Caco-2 (cell line): ENCODE measurements at regions not wholly inside any gene's neighbourhood (a gene's known extent, or its start where the extent isn't known, plus 50 kb on each side); places are given as distances from the start of the nearest gene placed in this dataset.

Experiments used
- BruUV-seq: library from RNA; stranded (reverse); fragments of 400-500 nt; replicated peaks from 2 replicates; lab custom pipeline; 2021; lab: Mats Ljungman, UMichigan
- CTCF ChIA-PET: fragments of 300-600 bp; sonication (Branson Sonifier 250); formaldehyde crosslinking; loops from one replicate; lab custom pipeline; 2022; ENCODE audit warnings: antibody characterized with exemption; lab: Charles Lee
- POLR2A ChIA-PET: fragments of 300-600 bp; sonication (Branson Sonifier 250); formaldehyde crosslinking; loops from one replicate; lab custom pipeline; 2022; ENCODE audit warnings: antibody characterized with exemption; lab: Charles Lee
- DNase-seq, 2 experiments: peaks; one replicate each; pipeline versions ENCODE4 v3.0.0 to v3.0.0-alpha.2; 2020 to 2022
- H3K27me3 ChIP-seq: replicated peaks from 2 replicates; pipeline ENCODE4 v1.6.0; 2011; ENCODE audit warnings: low read length; ENCODE audit not compliant: control insufficient read depth, insufficient read depth
- H3K36me3 ChIP-seq: 2 replicates; pipeline ENCODE4 v1.5.1; 2011; ENCODE audit warnings: low read length; ENCODE audit not compliant: control insufficient read depth, insufficient read depth
- H3K4me1 ChIP-seq: fragments of 250-450 bp; sonication (Bioruptor Pico); 2 replicates; pipeline ENCODE4 v1.5.1; 2020; ENCODE audit warnings: mild to moderate bottlenecking
- H3K4me3 ChIP-seq: 2 replicates; pipeline ENCODE4 v1.5.1; 2011; ENCODE audit warnings: low read depth, mild to moderate bottlenecking, control low read depth, low read length
- H3K9me3 ChIP-seq: fragments of 250-450 bp; sonication (Bioruptor Pico); 2 replicates; pipeline ENCODE4 v1.5.1; 2020; ENCODE audit warnings: mild to moderate bottlenecking, moderate library complexity
- H3K27ac Mint-ChIP-seq: one replicate; pipeline ENCODE4 v1.8.0; 2022; ENCODE audit warnings: mixed read lengths; ENCODE audit not compliant: unreplicated experiment
- H3K27me3 Mint-ChIP-seq: one replicate; pipeline ENCODE4 v1.8.0; 2022; ENCODE audit warnings: mixed read lengths; ENCODE audit not compliant: insufficient read depth, unreplicated experiment
- H3K36me3 Mint-ChIP-seq: one replicate; pipeline ENCODE4 v1.8.0; 2022; ENCODE audit warnings: mild to moderate bottlenecking, mixed read lengths; ENCODE audit not compliant: insufficient read depth, unreplicated experiment
- H3K4me1 Mint-ChIP-seq: one replicate; pipeline ENCODE4 v1.8.0; 2022; ENCODE audit warnings: low read depth, mixed read lengths; ENCODE audit not compliant: unreplicated experiment
- H3K4me3 Mint-ChIP-seq: one replicate; pipeline ENCODE4 v1.8.0; 2022; ENCODE audit warnings: mild to moderate bottlenecking, moderate library complexity, mixed read lengths; ENCODE audit not compliant: unreplicated experiment
- H3K9me3 Mint-ChIP-seq: one replicate; pipeline ENCODE4 v1.8.0; 2022; ENCODE audit warnings: mixed read lengths; ENCODE audit not compliant: unreplicated experiment
- CTCF ChIP-seq, 2 experiments: fragments of 200-600 bp in 1 of 2; IDR thresholded peaks; 1 replicate in 1 of 2; 2 replicates in 1 of 2; pipeline versions ENCODE4 v1.5.1 to v1.8.0; 2011 to 2022; ENCODE audit warnings: antibody characterized with exemption in 1 of 2, control low read depth in 1 of 2, inconsistent platforms in 1 of 2, low read depth in 1 of 2, low read length in 1 of 2, mild to moderate bottlenecking in 1 of 2, moderate library complexity in 1 of 2; ENCODE audit not compliant: insufficient read depth in 1 of 2, severe bottlenecking in 1 of 2, unreplicated experiment in 1 of 2
- intact Hi-C: fragments of 100-400 bp; cut with micrococcal nuclease; formaldehyde crosslinking; loops from one replicate; pipeline ENCODE4 v1.10.0; 2022; ENCODE audit not compliant: unreplicated experiment

DNA sequence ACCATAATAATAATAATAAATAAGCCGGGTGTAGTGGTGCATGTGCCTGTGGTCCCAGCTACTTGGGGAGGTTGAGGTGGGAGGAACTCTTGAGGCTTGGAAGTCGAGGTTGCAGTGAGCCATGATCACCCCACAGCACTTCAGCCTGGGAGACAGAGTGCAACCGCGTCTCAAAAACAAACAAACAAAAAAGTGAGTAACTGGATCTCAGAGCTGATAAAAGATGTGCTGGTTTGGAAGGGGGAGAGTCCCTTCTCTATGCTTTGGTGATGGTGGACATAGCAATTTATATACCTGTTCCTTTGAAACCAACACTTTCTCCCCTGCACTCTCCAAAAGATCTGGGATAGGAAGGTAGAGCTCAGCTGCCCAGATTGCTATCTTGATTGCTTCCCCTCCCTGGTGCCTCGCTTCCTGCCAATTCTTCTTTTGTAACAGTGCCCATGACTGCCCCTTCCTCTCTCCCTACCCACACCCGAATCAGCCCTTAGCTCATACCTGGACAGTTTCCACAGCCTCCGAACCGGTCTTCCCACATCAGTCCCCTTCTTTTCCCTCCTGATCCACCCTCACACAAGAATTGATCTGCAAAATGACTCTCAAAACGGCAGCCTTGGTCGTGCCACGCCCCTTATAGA is 55.1 kb upstream of the UBE2E1 start:
- H3K36me3 Mint-ChIP-seq: no peaks in the 10 kb centered on the region
- ChIA-PET CTCF (interaction anchor here (1.3 kb wide), 1 partner anchor 25 kb away, joined by 3 read pairs; no protein-coding TSS in a partner anchor), POLR2A (no interaction called here)
- Histone ChIP-seq H3K4me3 (no peak overlapping the region), H3K36me3 (no peaks in the 10 kb centered on the region), H3K4me1 (peaks cover 26% of the 10 kb centered on the region), H3K9me3 (no peaks in the 10 kb centered on the region), H3K27me3 (no peaks in the 10 kb centered on the region)
- BruUV-seq: no TSS peak
- no peaks in the 10 kb centered on the region for H3K27me3 Mint-ChIP-seq
- no peak for DNase-seq
- peak overlapping the region; percentile 33 for H3K4me3 Mint-ChIP-seq
- H3K27ac Mint-ChIP-seq: peak overlapping the region; percentile 48
- TF ChIP-seq CTCF (IDR thresholded peaks at IDR 0.05; ENCODE audit: insufficient read depth in 1 of 2, low read depth in 1 of 2, low read length in 1 of 2, severe bottlenecking in 1 of 2, unreplicated experiment in 1 of 2): no peak
- H3K9me3 Mint-ChIP-seq: no peaks in the 10 kb centered on the region
- intact Hi-C loops: no loop called here
- peaks cover 17% of the 10 kb centered on the region for H3K4me1 Mint-ChIP-seq

DNA sequence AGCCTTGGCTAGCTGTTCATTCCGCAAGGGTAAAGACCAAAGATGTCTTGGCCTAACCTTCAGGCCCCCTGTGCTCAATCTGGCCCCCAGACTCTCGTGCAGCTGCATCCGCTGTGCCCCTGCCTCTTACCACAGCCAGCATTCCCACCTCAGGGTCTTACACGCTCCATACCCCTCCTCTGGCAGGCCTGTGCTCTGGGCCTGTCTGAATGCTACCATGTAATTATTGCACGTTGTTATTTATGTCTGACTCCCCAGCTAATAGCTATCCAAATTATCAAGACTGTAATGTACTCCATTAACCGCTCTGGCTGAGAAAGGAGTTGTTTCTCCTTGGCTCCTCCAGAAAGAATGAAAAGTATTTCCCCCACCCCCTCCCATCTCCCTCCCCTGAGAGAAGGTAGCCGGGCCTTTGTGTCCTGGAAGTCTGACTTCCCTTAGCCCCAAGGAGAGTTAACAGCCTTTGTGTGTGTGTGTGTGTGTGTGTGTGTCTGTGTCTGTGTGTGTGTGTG is 54.5 kb upstream of the UBE2E1 start:
- H3K36me3 Mint-ChIP-seq: no peaks in the 10 kb centered on the region
- H3K27me3 Mint-ChIP-seq: no peaks in the 10 kb centered on the region
- peak overlapping the region; percentile 48 for H3K27ac Mint-ChIP-seq
- H3K9me3 Mint-ChIP-seq: no peaks in the 10 kb centered on the region
- peaks cover 17% of the 10 kb centered on the region for H3K4me1 Mint-ChIP-seq
- Histone ChIP-seq H3K4me1 (peaks cover 26% of the 10 kb centered on the region), H3K9me3 (no peaks in the 10 kb centered on the region), H3K27me3 (no peaks in the 10 kb centered on the region), H3K4me3 (no peak overlapping the region), H3K36me3 (no peaks in the 10 kb centered on the region)
- ChIA-PET POLR2A (no interaction called here), CTCF (interaction anchor here (1.3 kb wide), 1 partner anchor 24 kb away, joined by 3 read pairs; no protein-coding TSS in a partner anchor)
- TF ChIP-seq CTCF (IDR thresholded peaks at IDR 0.05; ENCODE audit: insufficient read depth in 1 of 2, low read depth in 1 of 2, low read length in 1 of 2, severe bottlenecking in 1 of 2, unreplicated experiment in 1 of 2): no peak
- H3K4me3 Mint-ChIP-seq: peak overlapping the region; percentile 33
- peak in 1 of 2 experiments; percentile 47 for DNase-seq
- no TSS peak for BruUV-seq
- intact Hi-C loops: no loop called here

DNA sequence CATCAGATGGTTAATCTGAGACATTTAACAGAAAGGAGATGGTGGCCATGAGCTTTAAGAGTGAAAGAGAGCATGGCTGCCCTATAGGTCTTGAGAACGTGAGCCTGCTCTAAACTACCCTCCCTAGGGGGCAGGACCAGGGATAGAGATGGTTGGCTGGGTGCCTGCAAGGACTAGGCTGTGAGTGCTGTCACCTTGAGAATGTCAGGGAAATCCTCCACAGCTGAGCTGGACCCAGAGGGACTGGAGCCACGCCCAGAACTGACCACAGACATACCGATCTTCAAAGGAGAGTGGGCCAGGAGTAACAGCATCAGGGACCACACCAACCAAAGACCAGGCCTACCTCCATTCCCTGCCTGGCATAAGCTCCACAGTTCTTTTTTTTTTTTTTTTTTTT is 53.6 kb upstream of the UBE2E1 start:
- POLR2A ChIA-PET: no interaction called here

More for the DNA sequence above, 53.6 kb upstream of the UBE2E1 start:
- Mint-ChIP-seq H3K4me1 (peaks cover 17% of the 10 kb centered on the region), H3K36me3 (no peaks in the 10 kb centered on the region), H3K27me3 (no peaks in the 10 kb centered on the region), H3K27ac (no peak overlapping the region), H3K9me3 (no peaks in the 10 kb centered on the region), H3K4me3 (no peak overlapping the region)
- H3K4me3 ChIP-seq: no peak overlapping the region
- peaks cover 26% of the 10 kb centered on the region for H3K4me1 ChIP-seq
- no peaks in the 10 kb centered on the region for H3K27me3 ChIP-seq
- H3K9me3 ChIP-seq: no peaks in the 10 kb centered on the region
- no peak for DNase-seq
- no peaks in the 10 kb centered on the region for H3K36me3 ChIP-seq
- intact Hi-C loops: no loop called here
- CTCF ChIA-PET: interaction anchor here (1.3 kb wide), 1 partner anchor 23 kb away, joined by 3 read pairs; no protein-coding TSS in a partner anchor
- BruUV-seq: no TSS peak
- TF ChIP-seq CTCF (IDR thresholded peaks at IDR 0.05; ENCODE audit: insufficient read depth in 1 of 2, low read depth in 1 of 2, low read length in 1 of 2, severe bottlenecking in 1 of 2, unreplicated experiment in 1 of 2): no peak
